ENCODE measurements at regions not wholly inside any gene's neighbourhood (a gene's known extent, or its start where the extent isn't known, plus 50 kb on each side); places are given as distances from the start of the nearest gene placed in this dataset.

DNA sequence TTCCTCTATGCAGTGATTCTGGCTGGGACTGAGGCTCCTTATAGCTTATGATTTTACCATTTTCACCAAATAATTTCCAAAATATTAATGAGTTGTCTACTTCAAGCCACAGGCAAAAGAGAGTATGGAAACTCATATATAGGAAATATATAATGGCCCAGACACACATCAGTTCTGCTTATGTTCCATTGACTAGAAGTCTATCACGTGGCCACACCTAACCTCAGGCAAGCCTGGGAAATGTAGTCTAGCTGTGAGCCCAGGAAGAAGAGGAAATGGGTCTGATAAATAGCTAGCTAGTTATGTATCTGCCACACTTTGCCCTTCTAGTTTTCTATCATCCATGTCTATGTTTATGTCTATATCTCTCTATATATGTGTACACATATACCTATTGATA is 195.1 kb downstream of the OTOL1 start (continued):
- TF ChIP-seq, protein P1, sequence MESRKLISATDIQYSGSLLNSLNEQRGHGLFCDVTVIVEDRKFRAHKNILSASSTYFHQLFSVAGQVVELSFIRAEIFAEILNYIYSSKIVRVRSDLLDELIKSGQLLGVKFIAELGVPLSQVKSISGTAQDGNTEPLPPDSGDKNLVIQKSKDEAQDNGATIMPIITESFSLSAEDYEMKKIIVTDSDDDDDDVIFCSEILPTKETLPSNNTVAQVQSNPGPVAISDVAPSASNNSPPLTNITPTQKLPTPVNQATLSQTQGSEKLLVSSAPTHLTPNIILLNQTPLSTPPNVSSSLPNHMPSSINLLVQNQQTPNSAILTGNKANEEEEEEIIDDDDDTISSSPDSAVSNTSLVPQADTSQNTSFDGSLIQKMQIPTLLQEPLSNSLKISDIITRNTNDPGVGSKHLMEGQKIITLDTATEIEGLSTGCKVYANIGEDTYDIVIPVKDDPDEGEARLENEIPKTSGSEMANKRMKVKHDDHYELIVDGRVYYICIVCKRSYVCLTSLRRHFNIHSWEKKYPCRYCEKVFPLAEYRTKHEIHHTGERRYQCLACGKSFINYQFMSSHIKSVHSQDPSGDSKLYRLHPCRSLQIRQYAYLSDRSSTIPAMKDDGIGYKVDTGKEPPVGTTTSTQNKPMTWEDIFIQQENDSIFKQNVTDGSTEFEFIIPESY (IDR thresholded peaks at IDR 0.05): no peak
- TF ChIP-seq STAT3 (IDR thresholded peaks at IDR 0.05; ENCODE audit: low read depth, low read length): no peak
- 0 out of 2 replicates have a peak, but pooled peaks have one; percentile 30 for TF ChIP-seq HCFC1 (IDR thresholded peaks at IDR 0.05; ENCODE audit: low read length)
- no peak for TF ChIP-seq BACH1 (IDR thresholded peaks at IDR 0.05; ENCODE audit: borderline replicate concordance)

DNA sequence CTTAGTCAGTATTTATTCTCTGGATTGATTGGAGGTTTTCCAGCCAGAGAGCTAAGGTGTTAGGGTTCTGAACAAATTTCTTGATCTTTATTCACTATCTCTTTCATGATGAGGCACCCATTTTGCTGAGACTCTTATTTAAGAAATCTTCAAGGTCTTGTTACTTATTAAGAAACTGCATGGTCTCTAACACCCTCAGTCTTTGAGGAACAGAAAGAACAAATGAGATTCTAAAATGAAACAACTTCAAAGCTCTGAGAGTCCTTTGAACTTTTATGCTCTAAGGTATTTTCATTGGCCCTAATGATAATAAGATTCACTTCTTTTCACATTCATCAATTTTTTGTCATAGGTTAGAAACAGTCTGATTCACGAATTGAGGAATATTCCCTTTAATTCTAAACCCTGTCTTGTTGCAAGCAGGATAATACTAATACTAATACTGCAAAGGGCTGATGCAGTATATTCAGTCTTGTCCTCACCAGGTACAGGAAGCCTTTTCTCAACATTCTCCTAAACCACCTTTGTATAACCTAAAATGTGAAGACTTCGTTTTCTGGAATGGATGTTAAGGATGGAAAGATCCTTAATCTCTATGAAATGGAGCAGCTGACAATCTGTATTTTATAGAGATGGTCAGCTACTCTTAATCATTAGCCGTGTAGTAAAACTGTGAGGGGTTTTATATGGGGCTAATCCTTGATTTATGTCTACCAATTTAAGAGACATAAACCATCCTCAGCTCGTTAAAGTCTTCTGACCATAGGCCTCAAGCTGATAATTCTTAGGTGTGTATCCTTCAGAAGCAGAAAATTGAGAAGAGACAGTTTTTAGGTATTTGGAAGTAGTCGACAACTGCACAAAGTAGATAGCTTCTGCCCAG is 198.3 kb downstream of the OTOL1 start:
- Histone ChIP-seq H3K4me2 (ENCODE audit: control insufficient read depth, insufficient read depth) (no peak overlapping the region), H4K20me1 (ENCODE audit: control insufficient read depth, insufficient read depth) (no peaks in the 10 kb centered on the region), H3K79me2 (ENCODE audit: control insufficient read depth, insufficient read depth, low read length) (no peaks in the 10 kb centered on the region), H3K36me3 (ENCODE audit: control insufficient read depth in 2 of 2, insufficient read depth in 2 of 2, low read length in 1 of 2) (no peaks in the 10 kb centered on the region), H3K9me3 (replicated peaks; ENCODE audit: control insufficient read depth, insufficient read depth, low read length) (no peaks in the 10 kb centered on the region), H2AFZ (ENCODE audit: control insufficient read depth, low read depth, low read length) (no peak overlapping the region), H3K9ac (ENCODE audit: control insufficient read depth, insufficient read depth, low read length) (no peak overlapping the region), H3K4me3 (no peak overlapping the region), H3K27me3 (replicated peaks in 1 of 2; ENCODE audit: control insufficient read depth in 2 of 2, insufficient read depth in 2 of 2, low read length in 1 of 2) (no peaks in the 10 kb centered on the region), H3K27ac (ENCODE audit: control insufficient read depth, insufficient read depth) (no peak overlapping the region), H3K4me1 (ENCODE audit: control insufficient read depth, insufficient read depth, low read length) (no peaks in the 10 kb centered on the region)
- ChIA-PET SMC1A (ENCODE audit: uncharacterized antibody, unreplicated experiment) (interaction anchor here (0.7 to 4.7 kb wide), 10 partner anchors 12 to 205 kb away, joined by 3 to 20 read pairs (median 5); no protein-coding TSS in a partner anchor), POLR2A (interaction anchor here (1.1 kb wide), 1 partner anchor 106 kb away, joined by 8 read pairs; no protein-coding TSS in a partner anchor), RAD21 (ENCODE audit: unreplicated experiment) (interaction anchor here (0.9 to 1.8 kb wide), 8 partner anchors 20 to 206 kb away, joined by 3 to 6 read pairs (median 4); no protein-coding TSS in a partner anchor), CTCF (interaction anchor here (0.6 to 1.4 kb wide), 7 partner anchors 12 to 344 kb away, joined by 3 to 6 read pairs (median 4); no protein-coding TSS in a partner anchor)
- no peak for FAIRE-seq
- peak; percentile 92 for ATAC-seq
- WGBS (ENCODE audit: insufficient coverage, insufficient replicate concordance, low lambda C conversion rate, missing lambda C conversion rate): 2% methylated on average over 5 of the region's 5 CpGs
- DNase-seq (ENCODE audit: low read depth, low spot score): peak; percentile 5
- in situ Hi-C loops (cut with MboI) (no loop called here), intact Hi-C loops (cut with micrococcal nuclease; ENCODE audit: unreplicated experiment) (no loop called here)
- no TSS peak for BruUV-seq (replicated peaks)
- TF ChIP-seq ASH2L (IDR thresholded peaks at IDR 0.05; ENCODE audit: borderline replicate concordance, low read depth) (no peak), ATF7 (IDR thresholded peaks at IDR 0.05; ENCODE audit: low read depth) (no peak), MTA2 (IDR thresholded peaks at IDR 0.05; ENCODE audit: low read depth) (peak; percentile 75), BMI1 (IDR thresholded peaks at IDR 0.05; ENCODE audit: borderline replicate concordance) (no peak), NBN (IDR thresholded peaks at IDR 0.05) (0 out of 2 replicates have a peak, but pooled peaks have one; percentile 24), ZSCAN29 (IDR thresholded peaks at IDR 0.05) (no peak), EGR1 (IDR thresholded peaks at IDR 0.05; ENCODE audit: borderline replicate concordance in 1 of 2, low read depth in 2 of 2, low read length in 2 of 2) (no peak), HDGF (IDR thresholded peaks at IDR 0.05) (no peak), POLR2AphosphoS5 (IDR thresholded peaks at IDR 0.05; ENCODE audit: low read length) (no peak), NR2C2 (IDR thresholded peaks at IDR 0.05; ENCODE audit: borderline replicate concordance, control insufficient read depth, insufficient read length, low read depth) (no peak)
- TF ChIP-seq, protein P2, sequence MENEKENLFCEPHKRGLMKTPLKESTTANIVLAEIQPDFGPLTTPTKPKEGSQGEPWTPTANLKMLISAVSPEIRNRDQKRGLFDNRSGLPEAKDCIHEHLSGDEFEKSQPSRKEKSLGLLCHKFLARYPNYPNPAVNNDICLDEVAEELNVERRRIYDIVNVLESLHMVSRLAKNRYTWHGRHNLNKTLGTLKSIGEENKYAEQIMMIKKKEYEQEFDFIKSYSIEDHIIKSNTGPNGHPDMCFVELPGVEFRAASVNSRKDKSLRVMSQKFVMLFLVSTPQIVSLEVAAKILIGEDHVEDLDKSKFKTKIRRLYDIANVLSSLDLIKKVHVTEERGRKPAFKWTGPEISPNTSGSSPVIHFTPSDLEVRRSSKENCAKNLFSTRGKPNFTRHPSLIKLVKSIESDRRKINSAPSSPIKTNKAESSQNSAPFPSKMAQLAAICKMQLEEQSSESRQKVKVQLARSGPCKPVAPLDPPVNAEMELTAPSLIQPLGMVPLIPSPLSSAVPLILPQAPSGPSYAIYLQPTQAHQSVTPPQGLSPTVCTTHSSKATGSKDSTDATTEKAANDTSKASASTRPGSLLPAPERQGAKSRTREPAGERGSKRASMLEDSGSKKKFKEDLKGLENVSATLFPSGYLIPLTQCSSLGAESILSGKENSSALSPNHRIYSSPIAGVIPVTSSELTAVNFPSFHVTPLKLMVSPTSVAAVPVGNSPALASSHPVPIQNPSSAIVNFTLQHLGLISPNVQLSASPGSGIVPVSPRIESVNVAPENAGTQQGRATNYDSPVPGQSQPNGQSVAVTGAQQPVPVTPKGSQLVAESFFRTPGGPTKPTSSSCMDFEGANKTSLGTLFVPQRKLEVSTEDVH (IDR thresholded peaks at IDR 0.05; ENCODE audit: low read depth, partially characterized antibody): no peak
- TF ChIP-seq, protein P1 (IDR thresholded peaks at IDR 0.05): no peak
